Panc1 (cell line): ENCODE measurements at regions not wholly inside any gene's neighbourhood (a gene's known extent, or its start where the extent isn't known, plus 50 kb on each side); places are given as distances from the start of the nearest gene placed in this dataset.

ENCODE experiments used
- ATAC-seq: fragments of 200-7000 bp; cut with Tn5 transposase; 2 replicates; pipeline ENCODE4 v1.9.1; 2020; ENCODE audit warnings: mild to moderate bottlenecking, moderate library complexity
- BruUV-seq: library from RNA; stranded (reverse); fragments of 400-500 nt; replicated peaks from 2 replicates; lab custom pipeline; 2021; lab: Mats Ljungman, UMichigan
- CTCF ChIA-PET: fragments of 300-600 bp; sonication (Branson Sonifier 250); formaldehyde crosslinking; loops from one replicate; lab custom pipeline; 2022; ENCODE audit warnings: antibody characterized with exemption; lab: Charles Lee
- POLR2A ChIA-PET: fragments of 300-600 bp; sonication (Branson Sonifier 250); formaldehyde crosslinking; loops from one replicate; lab custom pipeline; 2022; ENCODE audit warnings: antibody characterized with exemption; lab: Charles Lee
- DNase-seq: peaks from one replicate; pipeline ENCODE4 v3.0.0-alpha.2; 2010; ENCODE audit warnings: low read depth, low spot score
- H3K27ac ChIP-seq: 2 replicates; pipeline ENCODE4 v1.5.1; 2011; ENCODE audit warnings: mild to moderate bottlenecking, low read length, inconsistent platforms
- H3K27me3 ChIP-seq: fragments of 200-500 bp; sonication (Bioruptor generic); 2 replicates; pipeline ENCODE4 v1.6.0; 2014; ENCODE audit warnings: low read length, inconsistent platforms; ENCODE audit not compliant: control insufficient read depth, insufficient read depth
- H3K36me3 ChIP-seq: fragments of 200-500 bp; sonication (Bioruptor generic); 2 replicates; pipeline ENCODE4 v1.5.1; 2014; ENCODE audit warnings: inconsistent platforms, mild to moderate bottlenecking, low read length, moderate library complexity; ENCODE audit not compliant: control insufficient read depth, insufficient read depth
- H3K4me1 ChIP-seq: 2 replicates; pipeline ENCODE4 v1.5.1; 2011; ENCODE audit warnings: inconsistent platforms, mild to moderate bottlenecking, low read length, moderate library complexity; ENCODE audit not compliant: control insufficient read depth, insufficient read depth
- H3K4me3 ChIP-seq, 2 experiments: 2 replicates each; pipeline ENCODE4 v1.5.1; 2011 to 2012; ENCODE audit warnings: low read depth in 2 of 2, low read length in 2 of 2, mild to moderate bottlenecking in 2 of 2, inconsistent platforms in 1 of 2, moderate library complexity in 1 of 2
- H3K9me3 ChIP-seq: fragments of 200-500 bp; sonication (Bioruptor generic); 2 replicates; pipeline ENCODE4 v1.5.1; 2014; ENCODE audit warnings: low read depth, mild to moderate bottlenecking, inconsistent platforms, low read length, moderate library complexity; ENCODE audit not compliant: control insufficient read depth, insufficient read depth
- POLR2AphosphoS5 ChIP-seq: IDR thresholded peaks from 2 replicates; pipeline ENCODE4 v1.6.1; 2012; ENCODE audit warnings: mild to moderate bottlenecking, low read depth, low read length, moderate library complexity
- SIN3A ChIP-seq: IDR thresholded peaks from 2 replicates; pipeline ENCODE4 v1.6.1; 2012; ENCODE audit warnings: low read depth, mild to moderate bottlenecking, low read length, moderate library complexity, borderline replicate concordance; ENCODE audit not compliant: insufficient read depth
- TCF7L2 ChIP-seq: IDR thresholded peaks from 2 replicates; pipeline ENCODE4 v1.6.1; 2011; ENCODE audit warnings: mild to moderate bottlenecking, low read depth, low read length, inconsistent platforms
- in situ Hi-C: cut with HindIII; loops from 2 replicates; pipeline ENCODE4 v1.10.0; 2016; ENCODE audit warnings: low sequenced_read_pairs, low pct_unique_long_range_greater_than_20kb
- intact Hi-C: fragments of 100-400 bp; cut with micrococcal nuclease; formaldehyde crosslinking; loops from one replicate; pipeline ENCODE4 v1.10.0; 2022; ENCODE audit not compliant: unreplicated experiment
- TF ChIP-seq, protein P1 (sequence below), 2 experiments: IDR thresholded peaks; 2 replicates each; pipeline ENCODE4 v1.6.1; 2011 to 2012; ENCODE audit warnings: low read depth in 2 of 2, control low read depth in 1 of 2, low read length in 1 of 2, mild to moderate bottlenecking in 1 of 2, moderate library complexity in 1 of 2; ENCODE audit not compliant: insufficient read depth in 1 of 2
- TF ChIP-seq, protein P2 (sequence below): fragments of 450-650 bp; IDR thresholded peaks from 2 replicates; pipeline ENCODE4 v1.5.1; 2017; ENCODE audit warnings: mild to moderate bottlenecking

GRCh38 chr3:159416856-159417255 is 571.8 kb upstream of the IL12A start:
- no TSS peak for BruUV-seq
- POLR2A ChIA-PET: no interaction called here

DNA sequence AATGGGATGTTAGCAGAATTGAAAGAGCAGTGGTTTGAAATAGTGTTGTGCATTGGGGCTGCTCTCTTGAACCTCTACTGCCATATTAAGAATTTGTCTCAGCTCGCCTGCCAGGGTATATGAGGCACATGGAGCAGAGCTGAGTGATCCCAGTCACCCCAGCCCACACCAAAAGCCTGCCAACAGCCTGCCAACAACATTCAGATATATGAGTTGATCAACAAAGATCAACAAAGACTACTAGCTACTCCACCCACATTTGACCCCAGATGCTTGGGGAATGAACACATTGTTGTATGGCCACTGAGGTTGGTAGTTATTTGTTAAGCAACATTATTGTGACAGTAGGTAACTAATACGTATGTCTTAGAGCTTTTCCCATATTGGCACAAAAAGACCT is 570.9 kb upstream of the IL12A start:
- H3K4me3 ChIP-seq: no peak overlapping the region
- no TSS peak for BruUV-seq
- H3K36me3 ChIP-seq: no peaks in the 10 kb centered on the region
- in situ Hi-C loops: no loop called here
- no peaks in the 10 kb centered on the region for H3K27me3 ChIP-seq
- no peaks in the 10 kb centered on the region for H3K9me3 ChIP-seq
- H3K4me1 ChIP-seq: no peaks in the 10 kb centered on the region
- intact Hi-C loops: no loop called here
- TF ChIP-seq TCF7L2 (no peak), SIN3A (no peak), POLR2AphosphoS5 (no peak)
- TF ChIP-seq, protein P1, sequence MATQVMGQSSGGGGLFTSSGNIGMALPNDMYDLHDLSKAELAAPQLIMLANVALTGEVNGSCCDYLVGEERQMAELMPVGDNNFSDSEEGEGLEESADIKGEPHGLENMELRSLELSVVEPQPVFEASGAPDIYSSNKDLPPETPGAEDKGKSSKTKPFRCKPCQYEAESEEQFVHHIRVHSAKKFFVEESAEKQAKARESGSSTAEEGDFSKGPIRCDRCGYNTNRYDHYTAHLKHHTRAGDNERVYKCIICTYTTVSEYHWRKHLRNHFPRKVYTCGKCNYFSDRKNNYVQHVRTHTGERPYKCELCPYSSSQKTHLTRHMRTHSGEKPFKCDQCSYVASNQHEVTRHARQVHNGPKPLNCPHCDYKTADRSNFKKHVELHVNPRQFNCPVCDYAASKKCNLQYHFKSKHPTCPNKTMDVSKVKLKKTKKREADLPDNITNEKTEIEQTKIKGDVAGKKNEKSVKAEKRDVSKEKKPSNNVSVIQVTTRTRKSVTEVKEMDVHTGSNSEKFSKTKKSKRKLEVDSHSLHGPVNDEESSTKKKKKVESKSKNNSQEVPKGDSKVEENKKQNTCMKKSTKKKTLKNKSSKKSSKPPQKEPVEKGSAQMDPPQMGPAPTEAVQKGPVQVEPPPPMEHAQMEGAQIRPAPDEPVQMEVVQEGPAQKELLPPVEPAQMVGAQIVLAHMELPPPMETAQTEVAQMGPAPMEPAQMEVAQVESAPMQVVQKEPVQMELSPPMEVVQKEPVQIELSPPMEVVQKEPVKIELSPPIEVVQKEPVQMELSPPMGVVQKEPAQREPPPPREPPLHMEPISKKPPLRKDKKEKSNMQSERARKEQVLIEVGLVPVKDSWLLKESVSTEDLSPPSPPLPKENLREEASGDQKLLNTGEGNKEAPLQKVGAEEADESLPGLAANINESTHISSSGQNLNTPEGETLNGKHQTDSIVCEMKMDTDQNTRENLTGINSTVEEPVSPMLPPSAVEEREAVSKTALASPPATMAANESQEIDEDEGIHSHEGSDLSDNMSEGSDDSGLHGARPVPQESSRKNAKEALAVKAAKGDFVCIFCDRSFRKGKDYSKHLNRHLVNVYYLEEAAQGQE (IDR thresholded peaks at IDR 0.05; ENCODE audit: insufficient read depth in 1 of 2, low read depth in 2 of 2, low read length in 1 of 2): no peak
- TF ChIP-seq, protein P2, sequence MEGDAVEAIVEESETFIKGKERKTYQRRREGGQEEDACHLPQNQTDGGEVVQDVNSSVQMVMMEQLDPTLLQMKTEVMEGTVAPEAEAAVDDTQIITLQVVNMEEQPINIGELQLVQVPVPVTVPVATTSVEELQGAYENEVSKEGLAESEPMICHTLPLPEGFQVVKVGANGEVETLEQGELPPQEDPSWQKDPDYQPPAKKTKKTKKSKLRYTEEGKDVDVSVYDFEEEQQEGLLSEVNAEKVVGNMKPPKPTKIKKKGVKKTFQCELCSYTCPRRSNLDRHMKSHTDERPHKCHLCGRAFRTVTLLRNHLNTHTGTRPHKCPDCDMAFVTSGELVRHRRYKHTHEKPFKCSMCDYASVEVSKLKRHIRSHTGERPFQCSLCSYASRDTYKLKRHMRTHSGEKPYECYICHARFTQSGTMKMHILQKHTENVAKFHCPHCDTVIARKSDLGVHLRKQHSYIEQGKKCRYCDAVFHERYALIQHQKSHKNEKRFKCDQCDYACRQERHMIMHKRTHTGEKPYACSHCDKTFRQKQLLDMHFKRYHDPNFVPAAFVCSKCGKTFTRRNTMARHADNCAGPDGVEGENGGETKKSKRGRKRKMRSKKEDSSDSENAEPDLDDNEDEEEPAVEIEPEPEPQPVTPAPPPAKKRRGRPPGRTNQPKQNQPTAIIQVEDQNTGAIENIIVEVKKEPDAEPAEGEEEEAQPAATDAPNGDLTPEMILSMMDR: no peak
- ATAC-seq (no peak), DNase-seq (no peak)
- ChIA-PET POLR2A (no interaction called here), CTCF (no interaction called here)
- H3K27ac ChIP-seq: no peak overlapping the region

More at GRCh38 chr3:159416856-159417255, 571.8 kb upstream of the IL12A start:
- DNase-seq (no peak), ATAC-seq (no peak)
- Histone ChIP-seq H3K27me3 (no peaks in the 10 kb centered on the region), H3K4me3 (no peak overlapping the region), H3K27ac (no peak overlapping the region), H3K9me3 (no peaks in the 10 kb centered on the region), H3K36me3 (no peaks in the 10 kb centered on the region), H3K4me1 (no peaks in the 10 kb centered on the region)
- CTCF ChIA-PET: no interaction called here
- in situ Hi-C loops (no loop called here), intact Hi-C loops (no loop called here)
- no peak for TF ChIP-seq POLR2AphosphoS5
- no peak for TF ChIP-seq TCF7L2
- TF ChIP-seq, protein P1 (IDR thresholded peaks at IDR 0.05; ENCODE audit: insufficient read depth in 1 of 2, low read depth in 2 of 2, low read length in 1 of 2): no peak
- TF ChIP-seq, protein P2: no peak
- TF ChIP-seq SIN3A: no peak
